ENCODE measurements at regions not wholly inside any gene's neighbourhood (a gene's known extent, or its start where the extent isn't known, plus 50 kb on each side); places are given as distances from the start of the nearest gene placed in this dataset.

- no peak for DNase-seq
Measured at GRCh38 chr4:128600410-128600809, 209.1 kb upstream of the JADE1 start.

DNA sequence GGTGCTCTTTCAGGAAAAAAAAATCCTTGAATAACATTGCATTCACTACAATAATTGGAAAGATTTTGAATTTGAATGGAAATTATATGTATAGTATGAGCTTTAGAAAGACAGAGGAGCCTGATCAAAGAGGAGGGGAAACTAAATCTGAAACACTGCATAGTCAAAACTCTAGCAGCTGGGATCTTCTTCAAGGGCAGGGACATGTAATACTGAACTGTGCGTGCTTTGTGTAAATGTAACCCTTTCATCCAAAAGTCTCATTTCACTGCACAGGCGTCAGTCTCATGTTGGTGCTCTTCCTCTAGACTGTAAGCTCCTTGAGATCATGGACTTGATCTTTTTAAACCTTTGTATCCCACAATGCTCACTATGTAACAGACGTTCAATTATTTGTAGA, 212.0 kb upstream of the JADE1 start:
- no peak for DNase-seq

GRCh38 chr4:128596853-128597252, 212.6 kb upstream of the JADE1 start:
- no peak for DNase-seq

- no peak for DNase-seq
Measured at GRCh38 chr4:128596115-128596514, 213.4 kb upstream of the JADE1 start.

- DNase-seq: no peak
Measured at GRCh38 chr4:128591482-128591881, 218.0 kb upstream of the JADE1 start.

- DNase-seq: no peak
Measured at GRCh38 chr4:128590773-128591172, 218.7 kb upstream of the JADE1 start.

GRCh38 chr4:128590034-128590740, 219.3 kb upstream of the JADE1 start:
- no peak for DNase-seq

DNA sequence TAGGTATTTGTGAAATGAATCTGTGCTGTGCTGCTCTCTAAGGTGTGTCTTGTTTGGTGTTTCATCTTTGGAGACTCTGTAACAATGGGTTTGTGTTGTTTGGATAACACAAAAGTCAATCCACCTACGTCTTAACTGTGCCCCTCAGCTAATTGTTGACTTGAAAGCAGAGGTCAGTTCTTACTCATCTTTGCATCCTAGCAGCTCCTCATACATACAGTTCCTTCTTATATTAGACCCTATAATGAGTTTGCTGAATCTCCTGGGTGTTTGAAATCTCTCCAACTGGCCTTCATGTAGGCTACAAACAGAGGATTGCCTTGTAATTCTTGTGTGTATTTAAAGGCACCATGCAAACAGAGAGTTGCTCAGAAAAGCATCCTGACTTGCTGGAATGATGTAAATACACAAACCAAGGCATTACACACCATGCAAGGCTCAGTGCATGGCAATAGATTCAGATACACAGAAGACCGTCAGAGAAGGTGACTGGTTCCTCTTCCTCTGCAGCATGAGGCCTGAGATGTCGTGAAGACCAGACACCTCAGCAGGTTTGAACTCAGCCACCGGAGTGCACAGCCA, 220.0 kb upstream of the JADE1 start:
- DNase-seq: no peak

DNA sequence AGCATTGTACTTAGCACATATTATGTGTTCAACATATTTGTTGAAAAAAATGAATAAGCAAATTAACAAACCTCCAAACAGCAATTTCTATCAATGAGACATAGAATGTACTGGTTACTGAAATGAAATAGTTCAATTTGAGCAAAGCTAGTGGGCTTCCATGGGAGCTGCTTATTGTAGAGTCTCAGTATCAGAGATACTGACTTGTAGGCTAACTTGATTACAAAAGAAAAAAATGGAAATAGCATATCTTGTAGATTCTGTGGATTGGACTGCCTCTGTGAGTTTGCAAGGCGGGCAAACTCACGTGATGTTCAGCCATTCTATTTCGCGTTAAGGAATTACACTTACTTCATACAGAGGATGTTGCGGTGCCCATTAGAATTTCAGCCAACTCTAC, 222.1 kb upstream of the JADE1 start:
- no peak for DNase-seq

- no peak for DNase-seq
Measured at GRCh38 chr4:128583753-128584712, 225.5 kb upstream of the JADE1 start.

GRCh38 chr4:128582427-128582870, 227.1 kb upstream of the JADE1 start:
- no peak for DNase-seq

DNA sequence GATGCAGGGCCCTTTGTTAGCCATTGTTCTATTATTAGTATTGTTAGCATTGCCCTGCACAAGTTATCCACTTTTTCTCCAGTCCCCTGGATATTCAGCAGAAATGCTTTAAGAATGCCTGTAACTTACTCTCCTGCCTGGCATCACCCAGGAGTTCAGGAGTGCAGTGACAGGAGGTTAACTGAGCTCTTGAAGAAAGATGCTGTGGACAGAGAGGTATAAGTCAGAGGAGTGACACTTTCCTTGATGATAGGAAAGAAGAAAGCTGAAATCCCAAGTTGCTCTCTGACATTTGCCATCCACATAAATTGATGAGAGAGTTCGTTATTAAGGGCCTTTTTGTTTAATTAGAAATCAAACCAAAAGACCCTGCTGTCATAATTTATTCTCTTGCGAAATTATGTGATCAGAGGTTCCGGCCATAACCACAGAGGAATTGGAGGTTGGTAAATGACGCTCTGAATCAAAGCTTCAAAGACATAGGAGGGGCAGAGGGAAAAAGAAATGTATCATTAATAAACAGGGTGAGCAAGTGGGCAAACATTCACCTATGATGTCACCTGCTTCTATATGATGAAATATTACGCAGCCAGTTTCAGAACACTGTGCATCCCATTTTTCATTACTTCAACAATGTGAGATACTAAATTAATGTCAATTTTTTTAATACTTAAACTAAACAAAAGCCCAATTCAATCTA, 230.2 kb upstream of the JADE1 start:
- no peak for DNase-seq

GRCh38 chr4:128574706-128575105, 234.8 kb upstream of the JADE1 start:
- DNase-seq: peak; percentile 26 to 53

- no peak for DNase-seq
Measured at GRCh38 chr4:128573781-128574508, 235.6 kb upstream of the JADE1 start.

GRCh38 chr4:128572778-128573241, 236.7 kb upstream of the JADE1 start:
- no peak for DNase-seq

DNA sequence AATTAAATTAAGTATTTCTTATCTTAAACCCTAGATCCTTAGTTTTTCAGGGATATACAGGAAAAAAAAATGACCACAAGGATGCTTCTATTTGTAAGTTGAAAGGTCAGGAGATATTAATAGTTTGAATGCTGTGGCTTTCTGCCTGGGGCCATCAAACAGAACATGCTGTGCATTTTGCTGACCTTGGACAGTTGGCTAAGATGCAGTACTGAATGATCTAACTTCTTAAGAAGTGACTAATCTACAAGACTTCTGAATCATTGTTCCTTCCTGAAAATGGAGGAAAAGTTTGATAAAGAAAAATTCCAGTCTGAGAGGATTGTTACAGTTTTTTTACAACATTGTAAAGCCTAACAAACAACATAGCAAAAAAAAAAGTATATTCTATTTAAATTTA, 237.8 kb upstream of the JADE1 start:
- no peak for DNase-seq

GRCh38 chr4:128570387-128570975, 239.0 kb upstream of the JADE1 start:
- no peak for DNase-seq

GRCh38 chr4:128566693-128567092, 242.8 kb upstream of the JADE1 start:
- no peak for DNase-seq

GRCh38 chr4:128565565-128566186, 243.8 kb upstream of the JADE1 start:
- DNase-seq: peak in 1 of 2 experiments; percentile 14

GRCh38 chr4:128565054-128565453, 244.4 kb upstream of the JADE1 start:
- DNase-seq: no peak

GRCh38 chr4:128564081-128564630, 245.3 kb upstream of the JADE1 start:
- no peak for DNase-seq
